MM.1S (cell line): ENCODE measurements at regions not wholly inside any gene's neighbourhood (a gene's known extent, or its start where the extent isn't known, plus 50 kb on each side); places are given as distances from the start of the nearest gene placed in this dataset.

Experiments used
- DNase-seq: peaks from one replicate; pipeline ENCODE4 v3.0.0-alpha.2; 2015
- H2AFZ ChIP-seq: fragments of 300-600 bp; sonication (generic); 2 replicates; pipeline ENCODE4 v1.6.0; 2016; ENCODE audit warnings: antibody characterized with exemption, low read length
- H3F3A ChIP-seq: fragments of 300-600 bp; sonication (generic); 2 replicates; pipeline ENCODE4 v1.6.1; 2016; ENCODE audit warnings: mild to moderate bottlenecking, antibody characterized with exemption, low read length, moderate library complexity, mixed read lengths; ENCODE audit not compliant: insufficient read depth
- H3K27ac ChIP-seq: fragments of 300-600 bp; sonication (generic); 2 replicates; pipeline ENCODE4 v1.5.1; 2016; ENCODE audit warnings: mild to moderate bottlenecking, low read length
- H3K27me3 ChIP-seq: fragments of 300-600 bp; sonication (generic); replicated peaks from 2 replicates; pipeline ENCODE4 v1.6.0; 2016; ENCODE audit warnings: low read length; ENCODE audit not compliant: insufficient read depth
- H3K36me3 ChIP-seq: fragments of 300-600 bp; sonication (generic); replicated peaks from 2 replicates; pipeline ENCODE4 v1.6.1; 2016; ENCODE audit warnings: mild to moderate bottlenecking, low read length, mixed read lengths; ENCODE audit not compliant: insufficient read depth
- H3K4me1 ChIP-seq: fragments of 300-600 bp; sonication (generic); 2 replicates; pipeline ENCODE4 v1.6.1; 2016; ENCODE audit warnings: low read length, mixed read lengths
- H3K4me2 ChIP-seq: fragments of 300-600 bp; sonication (generic); 2 replicates; pipeline ENCODE4 v1.6.0; 2016; ENCODE audit warnings: low read depth, low read length
- H3K4me3 ChIP-seq: fragments of 300-600 bp; sonication (generic); 2 replicates; pipeline ENCODE4 v1.5.1; 2016; ENCODE audit warnings: low read length, mixed read lengths
- H3K79me2 ChIP-seq: fragments of 300-600 bp; sonication (generic); 2 replicates; pipeline ENCODE4 v1.6.1; 2016; ENCODE audit warnings: mixed run types, low read length, mixed read lengths
- H3K9ac ChIP-seq: fragments of 300-600 bp; sonication (generic); 2 replicates; pipeline ENCODE4 v1.6.1; 2016; ENCODE audit warnings: low read length, mixed read lengths
- H3K9me2 ChIP-seq: fragments of 300-600 bp; sonication (generic); replicated peaks from 2 replicates; pipeline ENCODE4 v1.6.1; 2016; ENCODE audit warnings: mild to moderate bottlenecking, low read length, mixed read lengths; ENCODE audit not compliant: insufficient read depth
- H3K9me3 ChIP-seq: fragments of 300-600 bp; sonication (generic); replicated peaks from 2 replicates; pipeline ENCODE4 v1.6.1; 2016; ENCODE audit warnings: mild to moderate bottlenecking, low read length, mixed read lengths; ENCODE audit not compliant: insufficient read depth
- H4K20me1 ChIP-seq: fragments of 300-600 bp; sonication (generic); 2 replicates; pipeline ENCODE4 v1.6.1; 2016; ENCODE audit warnings: mild to moderate bottlenecking, low read length, moderate library complexity, mixed read lengths; ENCODE audit not compliant: insufficient read depth
- CTCF ChIP-seq: fragments of 300-600 bp; sonication (generic); IDR thresholded peaks from 2 replicates; pipeline ENCODE4 v1.5.1; 2016; ENCODE audit warnings: antibody characterized with exemption, low read length, mixed read lengths
- EZH2 ChIP-seq: fragments of 300-600 bp; sonication (generic); optimal IDR thresholded peaks from 2 replicates; pipeline ENCODE3; 2017; ENCODE audit warnings: low read depth, mild to moderate bottlenecking, antibody characterized with exemption, low read length, mixed read lengths
- EZH2phosphoT487 ChIP-seq: fragments of 300-600 bp; sonication (generic); IDR thresholded peaks from 2 replicates; pipeline ENCODE4 v1.6.1; 2018; ENCODE audit warnings: antibody characterized with exemption, low read length

- no peak overlapping the region for H3K27ac ChIP-seq
- H3F3A ChIP-seq: no peaks in the 10 kb centered on the region
- H4K20me1 ChIP-seq: no peaks in the 10 kb centered on the region
- no peaks in the 10 kb centered on the region for H3K36me3 ChIP-seq
- H3K9ac ChIP-seq: no peak overlapping the region
- H3K4me1 ChIP-seq: no peaks in the 10 kb centered on the region
- no peaks in the 10 kb centered on the region for H3K9me2 ChIP-seq
- no peak overlapping the region for H3K4me2 ChIP-seq
- H3K79me2 ChIP-seq: no peaks in the 10 kb centered on the region
- TF ChIP-seq EZH2: no peak
- TF ChIP-seq EZH2phosphoT487: no peak
- no peak for TF ChIP-seq CTCF
- no peak overlapping the region for H2AFZ ChIP-seq
- no peak for DNase-seq
- H3K4me3 ChIP-seq: no peak overlapping the region
- no peaks in the 10 kb centered on the region for H3K9me3 ChIP-seq
- H3K27me3 ChIP-seq: no peaks in the 10 kb centered on the region
Observed at GRCh38 chr4:165689159-165689558, 183.9 kb upstream of the TLL1 start.

- Histone ChIP-seq H3K27ac (no peak overlapping the region), H3K9me3 (no peaks in the 10 kb centered on the region), H3K9ac (no peak overlapping the region), H3K4me1 (no peaks in the 10 kb centered on the region), H3K9me2 (no peaks in the 10 kb centered on the region), H3K36me3 (no peaks in the 10 kb centered on the region), H3K4me2 (no peak overlapping the region), H3K79me2 (no peaks in the 10 kb centered on the region), H3K27me3 (no peaks in the 10 kb centered on the region), H2AFZ (no peak overlapping the region), H3F3A (no peaks in the 10 kb centered on the region), H4K20me1 (no peaks in the 10 kb centered on the region), H3K4me3 (no peak overlapping the region)
- TF ChIP-seq CTCF (no peak), EZH2phosphoT487 (no peak), EZH2 (no peak)
- DNase-seq: no peak
Observed at GRCh38 chr4:165692082-165692481, 181.0 kb upstream of the TLL1 start.

GRCh38 chr4:165698272-165698671, 174.8 kb upstream of the TLL1 start:
- TF ChIP-seq CTCF (no peak), EZH2 (no peak), EZH2phosphoT487 (no peak)
- Histone ChIP-seq H2AFZ (no peak overlapping the region), H3K79me2 (no peaks in the 10 kb centered on the region), H3F3A (no peaks in the 10 kb centered on the region), H3K27me3 (no peaks in the 10 kb centered on the region), H3K9me2 (no peaks in the 10 kb centered on the region), H3K9me3 (no peaks in the 10 kb centered on the region), H3K27ac (no peak overlapping the region), H3K36me3 (no peaks in the 10 kb centered on the region), H3K4me1 (no peaks in the 10 kb centered on the region), H3K9ac (no peak overlapping the region), H3K4me3 (no peak overlapping the region), H3K4me2 (no peak overlapping the region), H4K20me1 (no peaks in the 10 kb centered on the region)
- no peak for DNase-seq

- no peaks in the 10 kb centered on the region for H3K4me1 ChIP-seq
- H3K27me3 ChIP-seq: no peaks in the 10 kb centered on the region
- H4K20me1 ChIP-seq: no peaks in the 10 kb centered on the region
- no peaks in the 10 kb centered on the region for H3K9me3 ChIP-seq
- no peak overlapping the region for H3K4me2 ChIP-seq
- no peak for DNase-seq
- no peaks in the 10 kb centered on the region for H3K36me3 ChIP-seq
- no peaks in the 10 kb centered on the region for H3K79me2 ChIP-seq
- no peaks in the 10 kb centered on the region for H3K9me2 ChIP-seq
- no peak overlapping the region for H3K4me3 ChIP-seq
- no peak overlapping the region for H2AFZ ChIP-seq
- H3K9ac ChIP-seq: no peak overlapping the region
- no peaks in the 10 kb centered on the region for H3F3A ChIP-seq
- TF ChIP-seq EZH2 (no peak), CTCF (no peak), EZH2phosphoT487 (no peak)
- no peak overlapping the region for H3K27ac ChIP-seq
Observed at GRCh38 chr4:165699055-165699454, 174.0 kb upstream of the TLL1 start.
